Smooth muscle cell (in vitro differentiated cells): ENCODE measurements at regions not wholly inside any gene's neighbourhood (a gene's known extent, or its start where the extent isn't known, plus 50 kb on each side); places are given as distances from the start of the nearest gene placed in this dataset.

Source experiments
- DNase-seq: peaks from one replicate; lab custom pipeline; 2025; ENCODE audit not compliant: unreplicated experiment; lab: John Stamatoyannopoulos, UW
- H2AFZ ChIP-seq: fragments of 200-600 bp; sonication (generic); 2 replicates; pipeline ENCODE4 v1.6.0; 2016; ENCODE audit warnings: antibody characterized with exemption, low read depth, mild to moderate bottlenecking
- H3F3A ChIP-seq: fragments of 200-600 bp; sonication (generic); 2 replicates; pipeline ENCODE4 v1.6.0; 2017; ENCODE audit warnings: antibody characterized with exemption, low read depth
- H3K27ac ChIP-seq: fragments of 200-600 bp; sonication (generic); 2 replicates; pipeline ENCODE4 v1.5.1; 2016; ENCODE audit warnings: low read depth, mild to moderate bottlenecking
- H3K27me3 ChIP-seq: fragments of 200-600 bp; sonication (generic); 2 replicates; pipeline ENCODE4 v1.6.1; 2016; ENCODE audit warnings: low read depth, mild to moderate bottlenecking
- H3K36me3 ChIP-seq: fragments of 200-600 bp; sonication (generic); 2 replicates; pipeline ENCODE4 v1.5.1; 2016; ENCODE audit warnings: low read depth
- H3K4me1 ChIP-seq: fragments of 200-600 bp; sonication (generic); 2 replicates; pipeline ENCODE4 v1.5.1; 2016; ENCODE audit warnings: low read depth
- H3K4me2 ChIP-seq: fragments of 200-600 bp; sonication (generic); 2 replicates; pipeline ENCODE4 v1.6.0; 2016; ENCODE audit warnings: mild to moderate bottlenecking
- H3K4me3 ChIP-seq: fragments of 200-600 bp; sonication (generic); 2 replicates; pipeline ENCODE4 v1.5.1; 2016; ENCODE audit warnings: mild to moderate bottlenecking
- H3K79me2 ChIP-seq: fragments of 200-600 bp; sonication (generic); 2 replicates; pipeline ENCODE4 v1.6.0; 2016; ENCODE audit warnings: low read depth, mild to moderate bottlenecking
- H3K9ac ChIP-seq: fragments of 200-600 bp; sonication (generic); 2 replicates; pipeline ENCODE4 v1.6.0; 2016; ENCODE audit warnings: low read depth
- H3K9me3 ChIP-seq: fragments of 200-600 bp; sonication (generic); replicated peaks from 2 replicates; pipeline ENCODE4 v1.5.1; 2016; ENCODE audit warnings: low read depth
- H4K20me1 ChIP-seq: fragments of 200-600 bp; sonication (generic); 2 replicates; pipeline ENCODE4 v1.6.0; 2016; ENCODE audit warnings: low read depth
- CTCF ChIP-seq: fragments of 200-600 bp; sonication (generic); IDR thresholded peaks from 2 replicates; pipeline ENCODE4 v1.5.1; 2017; ENCODE audit warnings: borderline replicate concordance, mild to moderate bottlenecking, antibody characterized with exemption; ENCODE audit not compliant: insufficient read depth, poor library complexity, severe bottlenecking
- WGBS: methylation state at CpG from one replicate; pipeline ENCODE4 v1.1.7; 2016; ENCODE audit warnings: low lambda C conversion rate; 5-methylcytosine and 5-hydroxymethylcytosine counted together

DNA sequence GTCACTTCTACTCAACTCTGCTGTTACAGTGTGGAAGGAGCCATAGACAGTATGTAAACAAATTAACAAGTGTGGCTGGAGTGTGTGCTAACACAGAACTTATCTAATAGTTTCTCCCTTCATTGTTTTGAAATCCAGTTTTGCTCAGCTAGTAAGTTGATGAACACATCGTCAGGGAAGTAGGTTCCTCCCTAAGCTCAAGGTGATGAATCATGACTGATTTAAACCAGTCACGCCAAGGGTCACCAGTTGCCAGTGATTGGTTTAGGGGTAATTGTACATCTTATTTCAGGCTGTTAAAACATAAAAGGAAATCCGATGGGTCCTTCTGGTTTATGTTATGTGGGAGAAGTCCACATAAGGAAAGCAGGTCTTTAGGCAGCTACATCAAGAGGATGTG, 97.0 kb upstream of the CHODL start:
- no peaks in the 10 kb centered on the region for H3F3A ChIP-seq
- WGBS: 29% methylated on average over 3 of the region's 3 CpGs
- peaks cover 3% of the 10 kb centered on the region for H3K27me3 ChIP-seq
- H3K9ac ChIP-seq: no peak overlapping the region
- H3K4me2 ChIP-seq: no peak overlapping the region
- H3K79me2 ChIP-seq: no peaks in the 10 kb centered on the region
- no peak overlapping the region for H2AFZ ChIP-seq
- H3K27ac ChIP-seq: peak overlapping the region; percentile 27
- no peak for TF ChIP-seq CTCF
- no peaks in the 10 kb centered on the region for H3K4me1 ChIP-seq
- H3K4me3 ChIP-seq: no peak overlapping the region
- no peaks in the 10 kb centered on the region for H4K20me1 ChIP-seq
- DNase-seq: no peak
- no peaks in the 10 kb centered on the region for H3K9me3 ChIP-seq
- no peaks in the 10 kb centered on the region for H3K36me3 ChIP-seq

DNA sequence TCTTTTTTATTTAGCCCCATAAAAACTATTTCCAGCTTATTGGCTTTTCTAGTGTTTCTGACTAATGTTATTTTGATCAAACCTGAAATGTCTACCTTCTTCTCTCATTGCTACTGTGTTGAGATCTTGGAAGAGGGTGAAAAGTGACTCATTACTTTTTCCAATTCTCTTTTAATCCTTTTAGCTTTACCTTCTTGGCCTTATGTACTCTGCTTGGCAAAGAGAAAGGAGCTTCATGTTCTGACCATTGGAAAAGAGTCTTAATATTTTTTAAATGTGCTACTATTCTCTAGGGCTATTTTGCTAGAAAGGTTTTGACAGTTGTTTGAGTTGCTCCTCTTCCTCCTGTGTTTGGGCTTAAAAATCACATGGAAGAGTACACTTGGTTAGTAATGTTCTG, 97.8 kb upstream of the CHODL start:
- Histone ChIP-seq H3K36me3 (no peaks in the 10 kb centered on the region), H3K4me3 (no peak overlapping the region), H3K79me2 (no peaks in the 10 kb centered on the region), H3K27ac (no peak overlapping the region), H3F3A (no peaks in the 10 kb centered on the region), H2AFZ (no peak overlapping the region), H3K9me3 (no peaks in the 10 kb centered on the region), H3K4me2 (no peak overlapping the region), H3K4me1 (no peaks in the 10 kb centered on the region), H3K9ac (no peak overlapping the region), H4K20me1 (no peaks in the 10 kb centered on the region), H3K27me3 (peaks cover 3% of the 10 kb centered on the region)
- TF ChIP-seq CTCF: no peak
- no peak for DNase-seq

- Histone ChIP-seq H3K9ac (no peak overlapping the region), H4K20me1 (no peaks in the 10 kb centered on the region), H2AFZ (no peak overlapping the region), H3K27ac (no peak overlapping the region), H3K4me2 (no peak overlapping the region), H3K36me3 (no peaks in the 10 kb centered on the region), H3K79me2 (no peaks in the 10 kb centered on the region), H3K9me3 (no peaks in the 10 kb centered on the region), H3K4me3 (no peak overlapping the region), H3F3A (no peaks in the 10 kb centered on the region), H3K27me3 (peaks cover 3% of the 10 kb centered on the region), H3K4me1 (no peaks in the 10 kb centered on the region)
- WGBS: 85% methylated on average over 3 of the region's 3 CpGs
- TF ChIP-seq CTCF: no peak
- no peak for DNase-seq
These were observed 100.3 kb upstream of the CHODL start for GRCh38 chr21:18144339-18144738.

DNA sequence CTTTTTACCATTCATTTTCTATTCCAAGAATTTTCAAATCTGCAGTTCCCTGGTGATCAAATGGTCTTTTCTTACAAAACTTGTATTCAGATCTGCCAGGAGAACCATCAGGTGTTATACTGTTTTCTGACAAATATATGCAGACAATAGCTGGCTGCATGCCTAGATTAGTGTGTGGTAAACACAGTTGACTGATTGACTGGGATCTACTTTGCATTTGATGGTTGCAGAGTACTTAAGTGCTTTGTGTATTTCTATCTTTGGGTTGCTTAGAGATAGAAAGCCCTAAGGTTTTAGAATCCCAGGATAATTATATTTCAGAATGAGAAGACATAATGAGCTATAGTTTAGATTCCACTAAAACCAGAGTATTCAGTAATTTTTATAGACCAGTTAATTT, 102.0 kb upstream of the CHODL start:
- H3K4me1 ChIP-seq: no peaks in the 10 kb centered on the region
- no peak overlapping the region for H3K4me3 ChIP-seq
- H3K36me3 ChIP-seq: no peaks in the 10 kb centered on the region
- no peak overlapping the region for H3K27ac ChIP-seq
- no peaks in the 10 kb centered on the region for H3K79me2 ChIP-seq
- no peak for TF ChIP-seq CTCF
- peaks cover 3% of the 10 kb centered on the region for H3K27me3 ChIP-seq
- no peak for DNase-seq
- no peaks in the 10 kb centered on the region for H3F3A ChIP-seq
- H3K9ac ChIP-seq: no peak overlapping the region
- no peak overlapping the region for H2AFZ ChIP-seq
- H4K20me1 ChIP-seq: no peaks in the 10 kb centered on the region
- no peaks in the 10 kb centered on the region for H3K9me3 ChIP-seq
- H3K4me2 ChIP-seq: no peak overlapping the region
